ENCODE measurements at regions not wholly inside any gene's neighbourhood (a gene's known extent, or its start where the extent isn't known, plus 50 kb on each side); places are given as distances from the start of the nearest gene placed in this dataset.

- CTCF ChIA-PET, result no interaction called here
- BruUV-seq (replicated peaks), result no TSS peak
- no peak for DNase-seq
- H3K4me1 Mint-ChIP-seq (ENCODE audit: low read depth, unreplicated experiment), result no peaks in the 10 kb centered on the region
- H3K27me3 Mint-ChIP-seq (ENCODE audit: unreplicated experiment), result peaks cover 22% of the 10 kb centered on the region
- no peak overlapping the region for H3K4me3 Mint-ChIP-seq (ENCODE audit: low read depth, unreplicated experiment)
- intact Hi-C loops (cut with micrococcal nuclease; ENCODE audit: unreplicated experiment), result no loop called here
- H3K36me3 Mint-ChIP-seq (ENCODE audit: insufficient read depth, unreplicated experiment), result no peaks in the 10 kb centered on the region
- H3K9me3 Mint-ChIP-seq (ENCODE audit: low read depth, unreplicated experiment), result no peaks in the 10 kb centered on the region
- H3K27ac Mint-ChIP-seq (ENCODE audit: unreplicated experiment), result no peak overlapping the region
- no peak for TF ChIP-seq CTCF (IDR thresholded peaks at IDR 0.05; ENCODE audit: unreplicated experiment)
Measured at GRCh38 chr9:78592811-78593210, 295.9 kb downstream of the PSAT1 start.

- intact Hi-C loops (cut with micrococcal nuclease; ENCODE audit: unreplicated experiment), result no loop called here
- Mint-ChIP-seq H3K36me3 (ENCODE audit: insufficient read depth, unreplicated experiment) (no peaks in the 10 kb centered on the region), H3K4me1 (ENCODE audit: low read depth, unreplicated experiment) (no peaks in the 10 kb centered on the region), H3K27me3 (ENCODE audit: unreplicated experiment) (peaks cover 33% of the 10 kb centered on the region), H3K27ac (ENCODE audit: unreplicated experiment) (no peak overlapping the region), H3K4me3 (ENCODE audit: low read depth, unreplicated experiment) (no peak overlapping the region), H3K9me3 (ENCODE audit: low read depth, unreplicated experiment) (no peaks in the 10 kb centered on the region)
- DNase-seq, result no peak
- no peak for TF ChIP-seq CTCF (IDR thresholded peaks at IDR 0.05; ENCODE audit: unreplicated experiment)
- CTCF ChIA-PET, result interaction anchor here (0.5 kb wide), 1 partner anchor 52 kb away, joined by 3 read pairs; no protein-coding TSS in a partner anchor
- no TSS peak for BruUV-seq (replicated peaks)
Measured at GRCh38 chr9:78595200-78595945, 298.4 kb downstream of the PSAT1 start.

- Mint-ChIP-seq H3K27ac (ENCODE audit: unreplicated experiment) (no peak overlapping the region), H3K27me3 (ENCODE audit: unreplicated experiment) (peaks cover 33% of the 10 kb centered on the region), H3K9me3 (ENCODE audit: low read depth, unreplicated experiment) (no peaks in the 10 kb centered on the region), H3K4me3 (ENCODE audit: low read depth, unreplicated experiment) (no peak overlapping the region), H3K4me1 (ENCODE audit: low read depth, unreplicated experiment) (no peaks in the 10 kb centered on the region), H3K36me3 (ENCODE audit: insufficient read depth, unreplicated experiment) (no peaks in the 10 kb centered on the region)
- intact Hi-C loops (cut with micrococcal nuclease; ENCODE audit: unreplicated experiment), result no loop called here
- CTCF ChIA-PET, result no interaction called here
- TF ChIP-seq CTCF (IDR thresholded peaks at IDR 0.05; ENCODE audit: unreplicated experiment), result no peak
- DNase-seq, result no peak
- BruUV-seq (replicated peaks), result no TSS peak
Measured at GRCh38 chr9:78596346-78596745, 299.4 kb downstream of the PSAT1 start.

GRCh38 chr9:78598120-78598519, 301.2 kb downstream of the PSAT1 start:
- CTCF ChIA-PET, result no interaction called here
- DNase-seq, result no peak
- H3K36me3 Mint-ChIP-seq (ENCODE audit: insufficient read depth, unreplicated experiment), result no peaks in the 10 kb centered on the region
- H3K9me3 Mint-ChIP-seq (ENCODE audit: low read depth, unreplicated experiment), result no peaks in the 10 kb centered on the region
- H3K4me1 Mint-ChIP-seq (ENCODE audit: low read depth, unreplicated experiment), result no peaks in the 10 kb centered on the region
- H3K27ac Mint-ChIP-seq (ENCODE audit: unreplicated experiment), result no peak overlapping the region
- no peak for TF ChIP-seq CTCF (IDR thresholded peaks at IDR 0.05; ENCODE audit: unreplicated experiment)
- H3K4me3 Mint-ChIP-seq (ENCODE audit: low read depth, unreplicated experiment), result no peak overlapping the region
- intact Hi-C loops (cut with micrococcal nuclease; ENCODE audit: unreplicated experiment), result no loop called here
- no TSS peak for BruUV-seq (replicated peaks)
- peaks cover 33% of the 10 kb centered on the region for H3K27me3 Mint-ChIP-seq (ENCODE audit: unreplicated experiment)
